PC-3 (cell line): ENCODE measurements at regions not wholly inside any gene's neighbourhood (a gene's known extent, or its start where the extent isn't known, plus 50 kb on each side); places are given as distances from the start of the nearest gene placed in this dataset.

Experiments used
- ATAC-seq: fragments of 200-7000 bp; cut with Tn5 transposase; 2 replicates; pipeline ENCODE4 v1.9.1; 2020; ENCODE audit warnings: mild to moderate bottlenecking, moderate library complexity
- BruUV-seq: library from RNA; stranded (reverse); fragments of 400-500 nt; replicated peaks from 2 replicates; lab custom pipeline; 2021; lab: Mats Ljungman, UMichigan
- CTCF ChIA-PET: fragments of 300-600 bp; sonication (Branson Sonifier 250); formaldehyde crosslinking; loops from one replicate; lab custom pipeline; 2022; ENCODE audit warnings: antibody characterized with exemption; lab: Charles Lee
- POLR2A ChIA-PET: fragments of 300-600 bp; sonication (Branson Sonifier 250); formaldehyde crosslinking; loops from one replicate; lab custom pipeline; 2022; ENCODE audit warnings: antibody characterized with exemption; ENCODE audit not compliant: unreplicated experiment; lab: Charles Lee
- DNase-seq: peaks from one replicate; pipeline ENCODE4 v3.0.0-alpha.2; 2015
- H2AFZ ChIP-seq: fragments of 300-600 bp; sonication (generic); 2 replicates; pipeline ENCODE4 v1.6.0; 2016; ENCODE audit warnings: antibody characterized with exemption, low read length
- H3F3A ChIP-seq: fragments of 300-600 bp; sonication (generic); one replicate; pipeline ENCODE4 v1.6.0; 2017; ENCODE audit warnings: antibody characterized with exemption, low read length, control low read depth, mild to moderate bottlenecking; ENCODE audit not compliant: unreplicated experiment
- H3K27ac ChIP-seq: fragments of 300-600 bp; sonication (generic); 2 replicates; pipeline ENCODE4 v1.5.1; 2016; ENCODE audit warnings: mild to moderate bottlenecking, low read length
- H3K27me3 ChIP-seq: fragments of 300-600 bp; sonication (generic); 2 replicates; pipeline ENCODE4 v1.6.1; 2016; ENCODE audit warnings: low read length, mixed read lengths
- H3K36me3 ChIP-seq: fragments of 300-600 bp; sonication (generic); 2 replicates; pipeline ENCODE4 v1.6.1; 2016; ENCODE audit warnings: low read depth, mixed run types, low read length, mixed read lengths
- H3K4me1 ChIP-seq: fragments of 300-600 bp; sonication (generic); 2 replicates; pipeline ENCODE4 v1.5.1; 2016; ENCODE audit warnings: low read length; ENCODE audit not compliant: insufficient read depth
- H3K4me2 ChIP-seq: fragments of 300-600 bp; sonication (generic); 2 replicates; pipeline ENCODE4 v1.6.0; 2016; ENCODE audit warnings: low read length
- H3K4me3 ChIP-seq: fragments of 300-600 bp; sonication (generic); 2 replicates; pipeline ENCODE4 v1.5.1; 2016; ENCODE audit warnings: mild to moderate bottlenecking, low read length, mixed read lengths
- H3K79me2 ChIP-seq: fragments of 300-600 bp; sonication (generic); 2 replicates; pipeline ENCODE4 v1.6.1; 2017; ENCODE audit warnings: low read length, mixed read lengths
- H3K9ac ChIP-seq: fragments of 300-600 bp; sonication (generic); 2 replicates; pipeline ENCODE4 v1.6.0; 2016; ENCODE audit warnings: mild to moderate bottlenecking, low read length
- H3K9me2 ChIP-seq: fragments of 300-600 bp; sonication (generic); replicated peaks from 2 replicates; pipeline ENCODE4 v1.6.1; 2016; ENCODE audit warnings: mixed run types, low read length, mixed read lengths
- H3K9me3 ChIP-seq: fragments of 300-600 bp; sonication (generic); 2 replicates; pipeline ENCODE4 v1.6.1; 2016; ENCODE audit warnings: low read length, mixed read lengths
- H4K20me1 ChIP-seq: fragments of 300-600 bp; sonication (generic); 2 replicates; pipeline ENCODE4 v1.6.1; 2016; ENCODE audit warnings: low read length, mixed read lengths
- EZH2 ChIP-seq: fragments of 300-600 bp; sonication (generic); IDR thresholded peaks from one replicate; pipeline ENCODE4 v1.6.1; 2017; ENCODE audit warnings: antibody characterized with exemption, mild to moderate bottlenecking, low read length; ENCODE audit not compliant: unreplicated experiment
- EZH2phosphoT487 ChIP-seq: fragments of 300-600 bp; sonication (generic); IDR thresholded peaks from 2 replicates; pipeline ENCODE4 v1.6.1; 2018; ENCODE audit warnings: mild to moderate bottlenecking, antibody characterized with exemption, low read length, borderline replicate concordance
- intact Hi-C: fragments of 100-400 bp; cut with micrococcal nuclease; formaldehyde crosslinking; loops from 2 replicates; pipeline ENCODE4 v1.9.0; 2023
- TF ChIP-seq, protein P1 (sequence below): fragments of 300-600 bp; sonication (generic); conservative IDR thresholded peaks from 2 replicates; pipeline ENCODE4 v1.5.1; 2017; ENCODE audit warnings: antibody characterized with exemption, low read depth, mild to moderate bottlenecking, low read length

- peaks cover 4% of the 10 kb centered on the region; the same call in 1 of the 2 replicates for H3K4me1 ChIP-seq
- no peak for DNase-seq
- no peak overlapping the region for H3K9ac ChIP-seq
- H3K4me3 ChIP-seq = no peak overlapping the region
- CTCF ChIA-PET = no interaction called here
- no peaks in the 10 kb centered on the region for H3F3A ChIP-seq
- no peaks in the 10 kb centered on the region for H3K36me3 ChIP-seq
- TF ChIP-seq EZH2 (no peak), EZH2phosphoT487 (no peak)
- TF ChIP-seq, protein P1, sequence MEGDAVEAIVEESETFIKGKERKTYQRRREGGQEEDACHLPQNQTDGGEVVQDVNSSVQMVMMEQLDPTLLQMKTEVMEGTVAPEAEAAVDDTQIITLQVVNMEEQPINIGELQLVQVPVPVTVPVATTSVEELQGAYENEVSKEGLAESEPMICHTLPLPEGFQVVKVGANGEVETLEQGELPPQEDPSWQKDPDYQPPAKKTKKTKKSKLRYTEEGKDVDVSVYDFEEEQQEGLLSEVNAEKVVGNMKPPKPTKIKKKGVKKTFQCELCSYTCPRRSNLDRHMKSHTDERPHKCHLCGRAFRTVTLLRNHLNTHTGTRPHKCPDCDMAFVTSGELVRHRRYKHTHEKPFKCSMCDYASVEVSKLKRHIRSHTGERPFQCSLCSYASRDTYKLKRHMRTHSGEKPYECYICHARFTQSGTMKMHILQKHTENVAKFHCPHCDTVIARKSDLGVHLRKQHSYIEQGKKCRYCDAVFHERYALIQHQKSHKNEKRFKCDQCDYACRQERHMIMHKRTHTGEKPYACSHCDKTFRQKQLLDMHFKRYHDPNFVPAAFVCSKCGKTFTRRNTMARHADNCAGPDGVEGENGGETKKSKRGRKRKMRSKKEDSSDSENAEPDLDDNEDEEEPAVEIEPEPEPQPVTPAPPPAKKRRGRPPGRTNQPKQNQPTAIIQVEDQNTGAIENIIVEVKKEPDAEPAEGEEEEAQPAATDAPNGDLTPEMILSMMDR = no peak
- no peaks in the 10 kb centered on the region for H4K20me1 ChIP-seq
- H3K9me2 ChIP-seq = no peaks in the 10 kb centered on the region
- no peak overlapping the region for H3K27ac ChIP-seq
- POLR2A ChIA-PET = no interaction called here
- H3K4me2 ChIP-seq = no peak overlapping the region
- intact Hi-C loops = no loop called here
- no peaks in the 10 kb centered on the region for H3K27me3 ChIP-seq
- no peak for ATAC-seq
- no peak overlapping the region for H2AFZ ChIP-seq
- no peaks in the 10 kb centered on the region for H3K79me2 ChIP-seq
- BruUV-seq = no TSS peak
- H3K9me3 ChIP-seq = no peaks in the 10 kb centered on the region
These were observed 992.7 kb downstream of the NTRK3 start for GRCh38 chr15:87263871-87264270.

DNA sequence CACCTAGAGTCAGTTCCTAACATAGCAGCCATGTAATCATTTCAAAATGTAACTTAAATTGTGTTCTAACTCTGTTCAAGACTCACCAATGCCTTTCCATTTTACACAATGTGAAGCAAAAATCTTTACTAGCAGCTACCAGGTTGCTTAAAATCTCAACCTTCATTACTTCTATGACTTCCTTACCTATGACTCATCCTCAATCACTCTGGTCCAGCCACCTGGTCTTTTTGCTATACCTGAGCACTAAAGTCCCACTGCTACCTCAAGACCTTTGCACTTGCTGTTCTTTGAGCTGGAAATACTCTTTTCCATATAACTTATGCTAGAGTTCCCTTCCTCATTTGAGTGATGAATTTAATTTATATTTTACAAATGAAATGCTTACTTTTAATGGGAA, 993.2 kb downstream of the NTRK3 start:
- no peaks in the 10 kb centered on the region for H3K79me2 ChIP-seq
- DNase-seq (peak; percentile 6), ATAC-seq (no peak)
- H3K9me3 ChIP-seq = no peaks in the 10 kb centered on the region
- BruUV-seq = no TSS peak
- H3K9me2 ChIP-seq = no peaks in the 10 kb centered on the region
- intact Hi-C loops = no loop called here
- no peak overlapping the region for H3K27ac ChIP-seq
- TF ChIP-seq EZH2 = no peak
- H4K20me1 ChIP-seq = no peaks in the 10 kb centered on the region
- H3K4me1 ChIP-seq = peaks cover 4% of the 10 kb centered on the region; the same call in 1 of the 2 replicates
- no peak overlapping the region for H3K9ac ChIP-seq
- ChIA-PET POLR2A (no interaction called here), CTCF (no interaction called here)
- no peaks in the 10 kb centered on the region for H3F3A ChIP-seq
- no peak overlapping the region for H3K4me3 ChIP-seq
- H3K27me3 ChIP-seq = no peaks in the 10 kb centered on the region
- no peaks in the 10 kb centered on the region for H3K36me3 ChIP-seq
- H3K4me2 ChIP-seq = no peak overlapping the region
- H2AFZ ChIP-seq = no peak overlapping the region

GRCh38 chr15:87245592-87245991, 1010.9 kb downstream of the NTRK3 start:
- intact Hi-C loops = no loop called here
- no peaks in the 10 kb centered on the region for H3K27me3 ChIP-seq
- no TSS peak for BruUV-seq
- H4K20me1 ChIP-seq = no peaks in the 10 kb centered on the region
- no peak overlapping the region for H2AFZ ChIP-seq
- H3K9me2 ChIP-seq = no peaks in the 10 kb centered on the region
- H3K9ac ChIP-seq = no peak overlapping the region
- H3K36me3 ChIP-seq = no peaks in the 10 kb centered on the region
- no peak overlapping the region for H3K4me3 ChIP-seq
- no peaks in the 10 kb centered on the region for H3K9me3 ChIP-seq
- ATAC-seq = no peak
- H3K4me2 ChIP-seq = no peak overlapping the region
- no peak overlapping the region for H3K27ac ChIP-seq
- TF ChIP-seq EZH2phosphoT487 = no peak
- TF ChIP-seq, protein P1 = no peak
- no peak for TF ChIP-seq EZH2
- ChIA-PET POLR2A (no interaction called here), CTCF (no interaction called here)
- no peak for DNase-seq
- H3K79me2 ChIP-seq = no peaks in the 10 kb centered on the region
- H3F3A ChIP-seq = no peaks in the 10 kb centered on the region
- no peaks in the 10 kb centered on the region for H3K4me1 ChIP-seq
